Caco-2 (cell line): ENCODE measurements at regions not wholly inside any gene's neighbourhood (a gene's known extent, or its start where the extent isn't known, plus 50 kb on each side); places are given as distances from the start of the nearest gene placed in this dataset.

Experiments
- BruUV-seq: library from RNA; stranded (reverse); fragments of 400-500 nt; replicated peaks from 2 replicates; lab custom pipeline; 2021; lab: Mats Ljungman, UMichigan
- CTCF ChIA-PET: fragments of 300-600 bp; sonication (Branson Sonifier 250); formaldehyde crosslinking; loops from one replicate; lab custom pipeline; 2022; ENCODE audit warnings: antibody characterized with exemption; lab: Charles Lee
- POLR2A ChIA-PET: fragments of 300-600 bp; sonication (Branson Sonifier 250); formaldehyde crosslinking; loops from one replicate; lab custom pipeline; 2022; ENCODE audit warnings: antibody characterized with exemption; lab: Charles Lee
- DNase-seq, 2 experiments: peaks; one replicate each; pipeline versions ENCODE4 v3.0.0 to v3.0.0-alpha.2; 2020 to 2022
- H3K27me3 ChIP-seq: replicated peaks from 2 replicates; pipeline ENCODE4 v1.6.0; 2011; ENCODE audit warnings: low read length; ENCODE audit not compliant: control insufficient read depth, insufficient read depth
- H3K36me3 ChIP-seq: 2 replicates; pipeline ENCODE4 v1.5.1; 2011; ENCODE audit warnings: low read length; ENCODE audit not compliant: control insufficient read depth, insufficient read depth
- H3K4me1 ChIP-seq: fragments of 250-450 bp; sonication (Bioruptor Pico); 2 replicates; pipeline ENCODE4 v1.5.1; 2020; ENCODE audit warnings: mild to moderate bottlenecking
- H3K4me3 ChIP-seq: 2 replicates; pipeline ENCODE4 v1.5.1; 2011; ENCODE audit warnings: low read depth, mild to moderate bottlenecking, control low read depth, low read length
- H3K9me3 ChIP-seq: fragments of 250-450 bp; sonication (Bioruptor Pico); 2 replicates; pipeline ENCODE4 v1.5.1; 2020; ENCODE audit warnings: mild to moderate bottlenecking, moderate library complexity
- H3K27ac Mint-ChIP-seq: one replicate; pipeline ENCODE4 v1.8.0; 2022; ENCODE audit warnings: mixed read lengths; ENCODE audit not compliant: unreplicated experiment
- H3K27me3 Mint-ChIP-seq: one replicate; pipeline ENCODE4 v1.8.0; 2022; ENCODE audit warnings: mixed read lengths; ENCODE audit not compliant: insufficient read depth, unreplicated experiment
- H3K36me3 Mint-ChIP-seq: one replicate; pipeline ENCODE4 v1.8.0; 2022; ENCODE audit warnings: mild to moderate bottlenecking, mixed read lengths; ENCODE audit not compliant: insufficient read depth, unreplicated experiment
- H3K4me1 Mint-ChIP-seq: one replicate; pipeline ENCODE4 v1.8.0; 2022; ENCODE audit warnings: low read depth, mixed read lengths; ENCODE audit not compliant: unreplicated experiment
- H3K4me3 Mint-ChIP-seq: one replicate; pipeline ENCODE4 v1.8.0; 2022; ENCODE audit warnings: mild to moderate bottlenecking, moderate library complexity, mixed read lengths; ENCODE audit not compliant: unreplicated experiment
- H3K9me3 Mint-ChIP-seq: one replicate; pipeline ENCODE4 v1.8.0; 2022; ENCODE audit warnings: mixed read lengths; ENCODE audit not compliant: unreplicated experiment
- intact Hi-C: fragments of 100-400 bp; cut with micrococcal nuclease; formaldehyde crosslinking; loops from one replicate; pipeline ENCODE4 v1.10.0; 2022; ENCODE audit not compliant: unreplicated experiment
- TF ChIP-seq, protein P1 (sequence below), 2 experiments: fragments of 200-600 bp in 1 of 2; IDR thresholded peaks; 1 replicate in 1 of 2; 2 replicates in 1 of 2; pipeline versions ENCODE4 v1.5.1 to v1.8.0; 2011 to 2022; ENCODE audit warnings: antibody characterized with exemption in 1 of 2, control low read depth in 1 of 2, inconsistent platforms in 1 of 2, low read depth in 1 of 2, low read length in 1 of 2, mild to moderate bottlenecking in 1 of 2, moderate library complexity in 1 of 2; ENCODE audit not compliant: insufficient read depth in 1 of 2, severe bottlenecking in 1 of 2, unreplicated experiment in 1 of 2

DNA sequence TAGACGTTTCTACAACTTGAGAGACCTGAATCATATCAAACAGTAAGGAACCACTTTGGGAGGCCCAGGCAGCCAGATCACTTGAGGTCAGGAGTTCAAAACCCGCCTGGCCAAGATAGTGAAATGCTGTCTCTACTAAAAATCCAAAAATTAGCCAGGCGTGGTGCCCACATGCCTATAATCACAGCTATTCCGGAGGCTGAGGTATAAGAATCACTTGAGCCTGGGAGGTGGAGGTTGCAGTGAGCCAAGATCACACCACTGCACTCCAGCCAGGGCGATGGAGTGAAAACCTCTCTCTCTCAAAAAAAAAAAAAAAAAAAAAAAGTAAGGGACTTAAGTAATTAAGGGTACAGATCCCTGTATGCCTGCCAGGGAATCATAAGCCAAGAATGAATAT is 103.4 kb upstream of the NUDT7 start:
- no peak overlapping the region for H3K27ac Mint-ChIP-seq
- peaks cover 32% of the 10 kb centered on the region for H3K27me3 Mint-ChIP-seq
- H3K9me3 Mint-ChIP-seq = no peaks in the 10 kb centered on the region
- no peak overlapping the region for H3K4me3 Mint-ChIP-seq
- ChIA-PET POLR2A (no interaction called here), CTCF (no interaction called here)
- intact Hi-C loops = no loop called here
- Histone ChIP-seq H3K4me1 (no peaks in the 10 kb centered on the region), H3K4me3 (no peak overlapping the region), H3K27me3 (no peaks in the 10 kb centered on the region), H3K36me3 (no peaks in the 10 kb centered on the region), H3K9me3 (no peaks in the 10 kb centered on the region)
- TF ChIP-seq, protein P1, sequence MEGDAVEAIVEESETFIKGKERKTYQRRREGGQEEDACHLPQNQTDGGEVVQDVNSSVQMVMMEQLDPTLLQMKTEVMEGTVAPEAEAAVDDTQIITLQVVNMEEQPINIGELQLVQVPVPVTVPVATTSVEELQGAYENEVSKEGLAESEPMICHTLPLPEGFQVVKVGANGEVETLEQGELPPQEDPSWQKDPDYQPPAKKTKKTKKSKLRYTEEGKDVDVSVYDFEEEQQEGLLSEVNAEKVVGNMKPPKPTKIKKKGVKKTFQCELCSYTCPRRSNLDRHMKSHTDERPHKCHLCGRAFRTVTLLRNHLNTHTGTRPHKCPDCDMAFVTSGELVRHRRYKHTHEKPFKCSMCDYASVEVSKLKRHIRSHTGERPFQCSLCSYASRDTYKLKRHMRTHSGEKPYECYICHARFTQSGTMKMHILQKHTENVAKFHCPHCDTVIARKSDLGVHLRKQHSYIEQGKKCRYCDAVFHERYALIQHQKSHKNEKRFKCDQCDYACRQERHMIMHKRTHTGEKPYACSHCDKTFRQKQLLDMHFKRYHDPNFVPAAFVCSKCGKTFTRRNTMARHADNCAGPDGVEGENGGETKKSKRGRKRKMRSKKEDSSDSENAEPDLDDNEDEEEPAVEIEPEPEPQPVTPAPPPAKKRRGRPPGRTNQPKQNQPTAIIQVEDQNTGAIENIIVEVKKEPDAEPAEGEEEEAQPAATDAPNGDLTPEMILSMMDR (IDR thresholded peaks at IDR 0.05; ENCODE audit: insufficient read depth in 1 of 2, low read depth in 1 of 2, low read length in 1 of 2, severe bottlenecking in 1 of 2, unreplicated experiment in 1 of 2) = no peak
- H3K4me1 Mint-ChIP-seq = no peaks in the 10 kb centered on the region
- no TSS peak for BruUV-seq
- no peak for DNase-seq
- no peaks in the 10 kb centered on the region for H3K36me3 Mint-ChIP-seq

DNA sequence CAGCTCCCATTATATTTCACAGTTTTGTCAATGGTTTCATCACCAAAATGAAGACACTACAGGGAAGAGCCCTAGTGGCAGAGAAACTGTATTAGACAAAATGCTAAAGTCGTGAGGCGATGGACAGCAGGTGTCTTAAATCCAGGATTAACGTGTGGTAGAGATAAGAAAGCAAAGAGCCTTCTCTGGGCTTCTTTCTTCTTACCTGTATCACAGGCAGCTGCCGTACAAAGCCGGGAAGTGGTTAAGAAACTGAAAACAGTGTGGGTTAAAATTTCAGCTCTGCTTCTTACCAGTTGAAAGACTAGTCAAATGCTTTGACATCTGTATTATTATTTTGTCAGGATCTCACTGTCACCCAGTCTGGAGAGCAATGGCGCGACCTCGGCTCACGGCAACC is 98.2 kb upstream of the NUDT7 start:
- Histone ChIP-seq H3K4me1 (no peaks in the 10 kb centered on the region), H3K9me3 (no peaks in the 10 kb centered on the region), H3K36me3 (no peaks in the 10 kb centered on the region), H3K27me3 (no peaks in the 10 kb centered on the region), H3K4me3 (no peak overlapping the region)
- CTCF ChIA-PET = no interaction called here
- peak in 1 of 2 experiments; percentile 5 for DNase-seq
- Mint-ChIP-seq H3K36me3 (no peaks in the 10 kb centered on the region), H3K27me3 (peaks cover 22% of the 10 kb centered on the region), H3K4me1 (no peaks in the 10 kb centered on the region), H3K9me3 (no peaks in the 10 kb centered on the region), H3K4me3 (no peak overlapping the region), H3K27ac (no peak overlapping the region)
- intact Hi-C loops = no loop called here
- POLR2A ChIA-PET = no interaction called here
- TF ChIP-seq, protein P1 (IDR thresholded peaks at IDR 0.05; ENCODE audit: insufficient read depth in 1 of 2, low read depth in 1 of 2, low read length in 1 of 2, severe bottlenecking in 1 of 2, unreplicated experiment in 1 of 2) = no peak
- BruUV-seq = no TSS peak

DNA sequence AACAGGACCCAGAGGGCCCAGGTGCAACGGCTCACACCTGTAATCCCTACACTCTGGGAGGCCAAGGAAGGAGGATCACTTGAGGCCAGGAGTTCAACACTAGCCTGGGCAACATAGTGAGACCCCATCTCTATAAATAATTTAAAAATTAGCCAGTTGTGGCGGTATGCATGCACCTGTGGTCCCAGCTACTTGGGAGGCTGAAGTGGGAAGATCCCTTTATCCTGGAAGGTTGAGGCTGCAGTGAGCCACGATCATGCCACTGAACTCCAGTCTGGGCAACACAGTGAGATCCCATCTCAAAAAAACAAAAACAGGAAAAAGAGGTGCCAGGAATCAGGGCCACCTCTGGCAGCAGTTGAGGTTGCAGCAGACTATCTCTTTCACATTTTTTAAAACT is 85.7 kb upstream of the NUDT7 start:
- TF ChIP-seq, protein P1 (IDR thresholded peaks at IDR 0.05; ENCODE audit: insufficient read depth in 1 of 2, low read depth in 1 of 2, low read length in 1 of 2, severe bottlenecking in 1 of 2, unreplicated experiment in 1 of 2) = no peak
- no peaks in the 10 kb centered on the region for H3K4me1 Mint-ChIP-seq
- intact Hi-C loops = no loop called here
- Histone ChIP-seq H3K4me3 (no peak overlapping the region), H3K36me3 (no peaks in the 10 kb centered on the region), H3K27me3 (no peaks in the 10 kb centered on the region), H3K9me3 (no peaks in the 10 kb centered on the region), H3K4me1 (peaks cover 6% of the 10 kb centered on the region; the same call in 1 of the 2 replicates)
- ChIA-PET POLR2A (no interaction called here), CTCF (interaction anchor here (0.5 kb wide), 1 partner anchor 280 kb away, joined by 4 read pairs; no protein-coding TSS in a partner anchor)
- peaks cover 20% of the 10 kb centered on the region for H3K27me3 Mint-ChIP-seq
- no peak overlapping the region for H3K27ac Mint-ChIP-seq
- no TSS peak for BruUV-seq
- no peaks in the 10 kb centered on the region for H3K9me3 Mint-ChIP-seq
- DNase-seq = no peak
- no peaks in the 10 kb centered on the region for H3K36me3 Mint-ChIP-seq
- no peak overlapping the region for H3K4me3 Mint-ChIP-seq
